ENCODE measurements at regions not wholly inside any gene's neighbourhood (a gene's known extent, or its start where the extent isn't known, plus 50 kb on each side); places are given as distances from the start of the nearest gene placed in this dataset.

GRCh38 chr2:31813016-31813415 is 197.8 kb downstream of the MEMO1 start:
- DNase-seq (no peak), ATAC-seq (ENCODE audit: low read depth) (no peak)
- H3K14ac ChIP-seq (replicated peaks; ENCODE audit: low read depth, low read length): no peak overlapping the region
- H3K18ac ChIP-seq (ENCODE audit: low read depth, low read length): no peak overlapping the region
- no peaks in the 10 kb centered on the region for H3K4me1 ChIP-seq (ENCODE audit: control insufficient read depth, insufficient read depth, low read length)
- no peak overlapping the region for H4K5ac ChIP-seq (ENCODE audit: low read depth, low read length)
- no peaks in the 10 kb centered on the region for H4K20me1 ChIP-seq (ENCODE audit: insufficient read depth, low read length)
- H4K8ac ChIP-seq (ENCODE audit: low read depth in 2 of 2, low read length in 2 of 2): no peak overlapping the region
- H4K91ac ChIP-seq (ENCODE audit: insufficient read depth, low read depth, low read length): no peak overlapping the region
- ChIA-PET CTCF (no interaction called here), POLR2A (ENCODE audit: unreplicated experiment) (no interaction called here)
- no peaks in the 10 kb centered on the region; the same call in 1 of the 2 replicates for H3K27me3 ChIP-seq (ENCODE audit: control insufficient read depth, insufficient read depth, low read length)
- H3K36me3 ChIP-seq (ENCODE audit: control insufficient read depth, insufficient read depth, low read length): no peaks in the 10 kb centered on the region
- H2BK5ac ChIP-seq (ENCODE audit: low read depth, low read length, poor library complexity, severe bottlenecking): no peak overlapping the region
- no peaks in the 10 kb centered on the region for H3K9me1 ChIP-seq (ENCODE audit: insufficient read depth, low read length)
- no peak overlapping the region for H2AK5ac ChIP-seq (ENCODE audit: low read depth, low read length)
- no peak overlapping the region for H3K4ac ChIP-seq (ENCODE audit: low read depth, low read length)
- no peak overlapping the region for H2BK120ac ChIP-seq (ENCODE audit: low read depth, low read length)
- TF ChIP-seq, protein P1, sequence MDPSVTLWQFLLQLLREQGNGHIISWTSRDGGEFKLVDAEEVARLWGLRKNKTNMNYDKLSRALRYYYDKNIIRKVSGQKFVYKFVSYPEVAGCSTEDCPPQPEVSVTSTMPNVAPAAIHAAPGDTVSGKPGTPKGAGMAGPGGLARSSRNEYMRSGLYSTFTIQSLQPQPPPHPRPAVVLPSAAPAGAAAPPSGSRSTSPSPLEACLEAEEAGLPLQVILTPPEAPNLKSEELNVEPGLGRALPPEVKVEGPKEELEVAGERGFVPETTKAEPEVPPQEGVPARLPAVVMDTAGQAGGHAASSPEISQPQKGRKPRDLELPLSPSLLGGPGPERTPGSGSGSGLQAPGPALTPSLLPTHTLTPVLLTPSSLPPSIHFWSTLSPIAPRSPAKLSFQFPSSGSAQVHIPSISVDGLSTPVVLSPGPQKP (IDR thresholded peaks at IDR 0.05; ENCODE audit: borderline replicate concordance, low read depth, low read length): no peak
- no peak for TF ChIP-seq RFX5 (IDR thresholded peaks at IDR 0.05; ENCODE audit: low read depth, low read length)
- TF ChIP-seq NFE2L2 (IDR thresholded peaks at IDR 0.05; ENCODE audit: low read depth, low read length): no peak
- TF ChIP-seq CEBPB (IDR thresholded peaks at IDR 0.05; ENCODE audit: low read depth, low read length): no peak
- no peak overlapping the region for H3K4me2 ChIP-seq (ENCODE audit: low read depth, low read length)
- no TSS peak for BruUV-seq (replicated peaks)
- no peaks in the 10 kb centered on the region for H3K79me1 ChIP-seq (ENCODE audit: low read depth in 1 of 2, low read length in 2 of 2)
- WGBS, 2 experiments (ENCODE audit: extremely low coverage in 2 of 2, insufficient read length in 1 of 2): 88% methylated on average over 2 of the region's 8 CpGs; no CpG with 5 or more reads in 1 of the 2 experiments
- no peak overlapping the region for H2AK9ac ChIP-seq (replicated peaks; ENCODE audit: low read depth, low read length, poor library complexity)
- no peak overlapping the region for H3K27ac ChIP-seq (ENCODE audit: insufficient read depth, low read length)
- no peak overlapping the region for H3K56ac ChIP-seq (ENCODE audit: extremely low read depth, insufficient read depth, low read length)
- dilution Hi-C loops (cut with HindIII; ENCODE audit: low sequenced_read_pairs, unreplicated experiment) (no loop called here), in situ Hi-C loops (cut with MboI; ENCODE audit: low sequenced_read_pairs) (no loop called here), intact Hi-C loops (cut with micrococcal nuclease) (no loop called here)
- no peak overlapping the region for H3K23ac ChIP-seq (ENCODE audit: low read depth, low read length)
- H2BK20ac ChIP-seq (ENCODE audit: low read depth, low read length): no peak overlapping the region
- no peak overlapping the region for H2BK15ac ChIP-seq (ENCODE audit: low read depth, low read length)
- no peak overlapping the region for H3K9ac ChIP-seq (ENCODE audit: low read depth, low read length)
- no peaks in the 10 kb centered on the region for H3K9me3 ChIP-seq (ENCODE audit: control insufficient read depth, insufficient read depth, low read length)
- no peak overlapping the region for H2AFZ ChIP-seq (replicated peaks; ENCODE audit: low read length, poor library complexity)
- H3K4me3 ChIP-seq (ENCODE audit: insufficient read depth, low read depth, low read length): no peak overlapping the region

Data from IMR-90 (cell line).